ENCODE measurements at regions not wholly inside any gene's neighbourhood (a gene's known extent, or its start where the extent isn't known, plus 50 kb on each side); places are given as distances from the start of the nearest gene placed in this dataset.
A peak's percentile ranks its signal among the peaks of the same experiment; 100 is the strongest.

DNA sequence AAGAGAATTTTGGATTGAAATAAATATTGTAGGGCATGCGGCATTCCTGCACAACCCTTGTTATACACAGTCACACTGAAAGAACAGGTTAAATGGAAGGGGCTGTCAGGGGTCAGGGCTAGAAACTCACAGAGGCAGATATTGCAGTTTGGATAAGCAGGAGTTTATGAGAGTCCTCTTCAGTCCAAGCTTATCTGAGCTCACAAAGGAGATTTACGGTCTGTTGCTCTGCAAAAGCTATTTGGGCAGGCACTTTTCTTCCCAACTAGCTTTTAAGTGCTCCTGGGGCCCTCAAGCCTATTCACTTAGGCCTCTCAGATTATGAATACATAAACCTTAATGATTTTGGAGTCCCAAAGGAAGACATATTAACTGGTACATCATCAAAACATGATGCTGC lies 156.2 kb downstream of the SOX4 start:
- DNase-seq (ENCODE audit: low read depth in 1 of 2, low spot score in 1 of 2) (no peak), FAIRE-seq (no peak), ATAC-seq (no peak)
- no peaks in the 10 kb centered on the region for H3K9me3 ChIP-seq
- ChIA-PET CTCF (no interaction called here), POLR2A (no interaction called here)
- WGBS (ENCODE audit: missing lambda C conversion rate) = 91% methylated on average over 2 of the region's 2 CpGs
- H3K4me3 ChIP-seq = no peak overlapping the region
- H3K4me2 ChIP-seq = no peak overlapping the region; the same call in 2 of the 3 replicates
- TF ChIP-seq EHMT2 (IDR thresholded peaks at IDR 0.05; ENCODE audit: low read depth) (no peak), FOSB (CRISPR knock-in tag; IDR thresholded peaks at IDR 0.05) (no peak), PHF8 (IDR thresholded peaks at IDR 0.05; ENCODE audit: borderline replicate concordance, low read depth) (no peak), MAX (IDR thresholded peaks at IDR 0.05) (no peak), CHD2 (IDR thresholded peaks at IDR 0.05; ENCODE audit: low read length, partially characterized antibody) (no peak), ZNF302 (CRISPR knock-in tag; IDR thresholded peaks at IDR 0.05) (no peak), MYC (IDR thresholded peaks at IDR 0.05; ENCODE audit: borderline replicate concordance, low read length) (no peak), HOXB5 (CRISPR knock-in tag; IDR thresholded peaks at IDR 0.05) (no peak), HDAC2 (IDR thresholded peaks at IDR 0.05) (no peak), RNF2 (IDR thresholded peaks at IDR 0.05; ENCODE audit: borderline replicate concordance, low read depth) (no peak)
- TF ChIP-seq, protein P1, sequence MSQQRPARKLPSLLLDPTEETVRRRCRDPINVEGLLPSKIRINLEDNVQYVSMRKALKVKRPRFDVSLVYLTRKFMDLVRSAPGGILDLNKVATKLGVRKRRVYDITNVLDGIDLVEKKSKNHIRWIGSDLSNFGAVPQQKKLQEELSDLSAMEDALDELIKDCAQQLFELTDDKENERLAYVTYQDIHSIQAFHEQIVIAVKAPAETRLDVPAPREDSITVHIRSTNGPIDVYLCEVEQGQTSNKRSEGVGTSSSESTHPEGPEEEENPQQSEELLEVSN (IDR thresholded peaks at IDR 0.05; ENCODE audit: borderline replicate concordance, low read depth) = no peak
- TF ChIP-seq, protein P2, sequence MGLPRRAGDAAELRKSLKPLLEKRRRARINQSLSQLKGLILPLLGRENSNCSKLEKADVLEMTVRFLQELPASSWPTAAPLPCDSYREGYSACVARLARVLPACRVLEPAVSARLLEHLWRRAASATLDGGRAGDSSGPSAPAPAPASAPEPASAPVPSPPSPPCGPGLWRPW (IDR thresholded peaks at IDR 0.05) = no peak
- TF ChIP-seq, protein P3, sequence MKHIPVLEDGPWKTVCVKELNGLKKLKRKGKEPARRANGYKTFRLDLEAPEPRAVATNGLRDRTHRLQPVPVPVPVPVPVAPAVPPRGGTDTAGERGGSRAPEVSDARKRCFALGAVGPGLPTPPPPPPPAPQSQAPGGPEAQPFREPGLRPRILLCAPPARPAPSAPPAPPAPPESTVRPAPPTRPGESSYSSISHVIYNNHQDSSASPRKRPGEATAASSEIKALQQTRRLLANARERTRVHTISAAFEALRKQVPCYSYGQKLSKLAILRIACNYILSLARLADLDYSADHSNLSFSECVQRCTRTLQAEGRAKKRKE (CRISPR knock-in tag; IDR thresholded peaks at IDR 0.05; ENCODE audit: low read depth) = no peak
- peaks cover 53% of the 10 kb centered on the region for H3K4me1 ChIP-seq
- peak overlapping the region in 1 of 2 experiments; percentile 60; a peak in 4 of 6 replicates for H3K27ac ChIP-seq

DNA sequence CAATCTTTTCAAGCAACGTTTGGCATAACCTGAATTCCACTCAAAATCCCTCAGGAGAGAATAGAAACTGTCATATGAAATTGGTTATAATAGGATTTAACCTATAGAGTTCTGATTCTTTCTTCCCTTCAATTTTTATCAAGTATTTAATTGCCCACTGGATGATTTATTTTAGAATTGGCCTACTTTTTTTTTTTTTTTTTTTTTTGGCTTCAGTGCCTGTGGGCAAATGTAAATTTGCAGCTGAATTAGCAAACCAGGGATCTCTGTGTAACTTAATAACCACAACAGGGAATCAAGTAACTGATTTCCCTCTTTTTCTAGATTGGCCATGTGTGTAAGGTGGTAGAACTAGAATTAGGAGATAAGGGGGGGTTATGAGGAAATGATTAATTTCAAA lies 157.0 kb downstream of the SOX4 start:
- POLR2A ChIA-PET = interaction anchor here (0.6 kb wide), 2 partner anchors 8 to 396 kb away, joined by 3 to 5 read pairs; no protein-coding TSS in a partner anchor
- 74% methylated on average over 1 of the region's 1 CpG for WGBS (ENCODE audit: missing lambda C conversion rate)
- DNase-seq (ENCODE audit: low read depth in 1 of 2, low spot score in 1 of 2) (no peak), FAIRE-seq (no peak), ATAC-seq (no peak)
- CTCF ChIA-PET = no interaction called here
- Histone ChIP-seq H3K4me2 (no peak overlapping the region), H3K9me3 (no peaks in the 10 kb centered on the region), H3K27ac (no peak overlapping the region), H3K4me3 (no peak overlapping the region), H3K4me1 (peaks cover 60% of the 10 kb centered on the region)
- TF ChIP-seq FOSB (CRISPR knock-in tag; IDR thresholded peaks at IDR 0.05) (no peak), RFX5 (IDR thresholded peaks at IDR 0.05) (no peak), POLR2AphosphoS2 (conservative IDR thresholded peaks at IDR 0.05; ENCODE audit: low read length) (no peak), CEBPB (IDR thresholded peaks at IDR 0.05) (no peak), HDAC2 (IDR thresholded peaks at IDR 0.05) (no peak), SREBF2 (IDR thresholded peaks at IDR 0.05) (no peak), RARB (CRISPR knock-in tag; IDR thresholded peaks at IDR 0.05) (no peak)
- TF ChIP-seq, protein P4, sequence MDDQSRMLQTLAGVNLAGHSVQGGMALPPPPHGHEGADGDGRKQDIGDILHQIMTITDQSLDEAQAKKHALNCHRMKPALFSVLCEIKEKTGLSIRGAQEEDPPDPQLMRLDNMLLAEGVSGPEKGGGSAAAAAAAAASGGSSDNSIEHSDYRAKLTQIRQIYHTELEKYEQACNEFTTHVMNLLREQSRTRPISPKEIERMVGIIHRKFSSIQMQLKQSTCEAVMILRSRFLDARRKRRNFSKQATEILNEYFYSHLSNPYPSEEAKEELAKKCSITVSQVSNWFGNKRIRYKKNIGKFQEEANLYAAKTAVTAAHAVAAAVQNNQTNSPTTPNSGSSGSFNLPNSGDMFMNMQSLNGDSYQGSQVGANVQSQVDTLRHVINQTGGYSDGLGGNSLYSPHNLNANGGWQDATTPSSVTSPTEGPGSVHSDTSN (IDR thresholded peaks at IDR 0.05) = no peak
- TF ChIP-seq, protein P3 (CRISPR knock-in tag; IDR thresholded peaks at IDR 0.05; ENCODE audit: low read depth) = no peak

DNA sequence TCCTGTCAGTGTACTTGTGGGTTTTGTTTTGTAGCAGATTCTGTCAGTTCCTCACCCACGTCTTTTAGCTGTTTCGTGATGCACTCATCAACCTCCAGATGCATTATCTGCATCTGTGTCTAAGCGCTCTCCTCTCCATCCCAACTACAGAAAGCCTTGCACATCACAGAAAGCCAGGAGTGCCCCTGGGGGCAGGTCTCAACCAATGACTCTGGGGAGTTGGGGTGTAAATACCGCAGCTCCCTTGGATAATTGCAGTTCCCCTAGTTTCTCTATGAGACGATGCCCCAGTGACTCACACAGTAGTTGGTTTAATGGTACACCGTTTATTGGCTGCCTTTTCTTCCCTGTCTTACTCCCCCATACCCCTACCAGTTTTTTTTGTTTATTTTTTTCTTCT lies 158.1 kb downstream of the SOX4 start:
- no peak for DNase-seq (ENCODE audit: low read depth in 1 of 2, low spot score in 1 of 2)
- POLR2A ChIA-PET = no interaction called here
- no peak overlapping the region for H3K4me3 ChIP-seq
- H3K4me1 ChIP-seq = peaks cover 63% of the 10 kb centered on the region
- no peak for ATAC-seq
- CTCF ChIA-PET = no interaction called here
- FAIRE-seq = no peak
- H3K4me2 ChIP-seq = peak overlapping the region; percentile 62
- no peaks in the 10 kb centered on the region for H3K9me3 ChIP-seq
- WGBS (ENCODE audit: missing lambda C conversion rate) = 60% methylated on average over 6 of the region's 6 CpGs
- H3K27ac ChIP-seq = peak overlapping the region; percentile 34 to 84; a peak in 4 of 6 replicates
- TF ChIP-seq CEBPB (IDR thresholded peaks at IDR 0.05) (no peak), HOXB5 (CRISPR knock-in tag; IDR thresholded peaks at IDR 0.05) (no peak), GATA3 (IDR thresholded peaks at IDR 0.05; ENCODE audit: borderline replicate concordance) (no peak), CHD2 (IDR thresholded peaks at IDR 0.05; ENCODE audit: low read length, partially characterized antibody) (no peak), FOSL2 (IDR thresholded peaks at IDR 0.05) (no peak), FOSL2 (CRISPR knock-in tag; IDR thresholded peaks at IDR 0.05) (no peak), RNF2 (IDR thresholded peaks at IDR 0.05; ENCODE audit: borderline replicate concordance, low read depth) (no peak), RAD21 (conservative IDR thresholded peaks at IDR 0.05 in 1 of 2, IDR thresholded peaks at IDR 0.05 in 1 of 2) (no peak), NPAS2 (CRISPR knock-in tag; IDR thresholded peaks at IDR 0.05; ENCODE audit: borderline replicate concordance) (no peak), CBX2 (IDR thresholded peaks at IDR 0.05; ENCODE audit: borderline replicate concordance, low read depth) (no peak), MAZ (IDR thresholded peaks at IDR 0.05; ENCODE audit: borderline replicate concordance, low read depth, low read length) (no peak), KDM1A (IDR thresholded peaks at IDR 0.05; ENCODE audit: low read depth) (no peak)
- TF ChIP-seq, protein P3 (CRISPR knock-in tag; IDR thresholded peaks at IDR 0.05; ENCODE audit: low read depth) = no peak
- TF ChIP-seq, protein P2 (IDR thresholded peaks at IDR 0.05) = no peak
- TF ChIP-seq, protein P5, sequence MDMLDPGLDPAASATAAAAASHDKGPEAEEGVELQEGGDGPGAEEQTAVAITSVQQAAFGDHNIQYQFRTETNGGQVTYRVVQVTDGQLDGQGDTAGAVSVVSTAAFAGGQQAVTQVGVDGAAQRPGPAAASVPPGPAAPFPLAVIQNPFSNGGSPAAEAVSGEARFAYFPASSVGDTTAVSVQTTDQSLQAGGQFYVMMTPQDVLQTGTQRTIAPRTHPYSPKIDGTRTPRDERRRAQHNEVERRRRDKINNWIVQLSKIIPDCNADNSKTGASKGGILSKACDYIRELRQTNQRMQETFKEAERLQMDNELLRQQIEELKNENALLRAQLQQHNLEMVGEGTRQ (IDR thresholded peaks at IDR 0.05) = no peak

Data from A549 (cell line).